Nephron progenitor cell (in vitro differentiated cells): ENCODE measurements at regions not wholly inside any gene's neighbourhood (a gene's known extent, or its start where the extent isn't known, plus 50 kb on each side); places are given as distances from the start of the nearest gene placed in this dataset.

Source experiments
- DNase-seq: peaks from one replicate; pipeline ENCODE4 v3.0.0; 2021
- H3K27ac Mint-ChIP-seq: 2 replicates; pipeline ENCODE4 v1.8.0; 2021; ENCODE audit warnings: mild to moderate bottlenecking, moderate library complexity, mixed read lengths
- H3K27me3 Mint-ChIP-seq: 2 replicates; pipeline ENCODE4 v1.8.0; 2021; ENCODE audit warnings: mild to moderate bottlenecking, low read depth, mixed read lengths; ENCODE audit not compliant: poor library complexity
- H3K36me3 Mint-ChIP-seq: 2 replicates; pipeline ENCODE4 v1.8.0; 2021; ENCODE audit warnings: low read depth, mixed read lengths
- H3K4me1 Mint-ChIP-seq: 2 replicates; pipeline ENCODE4 v1.8.0; 2021; ENCODE audit warnings: mixed read lengths
- H3K4me3 Mint-ChIP-seq: 2 replicates; pipeline ENCODE4 v1.8.0; 2021; ENCODE audit warnings: mild to moderate bottlenecking, moderate library complexity, mixed read lengths
- H3K9me3 Mint-ChIP-seq: 2 replicates; pipeline ENCODE4 v1.8.0; 2021; ENCODE audit warnings: mild to moderate bottlenecking, moderate library complexity, mixed read lengths
- TF ChIP-seq, protein P1 (sequence below): fragments of 200-600 bp; sonication (generic); IDR thresholded peaks from 2 replicates; pipeline ENCODE4 v1.5.0; 2021; ENCODE audit warnings: antibody characterized with exemption

DNA sequence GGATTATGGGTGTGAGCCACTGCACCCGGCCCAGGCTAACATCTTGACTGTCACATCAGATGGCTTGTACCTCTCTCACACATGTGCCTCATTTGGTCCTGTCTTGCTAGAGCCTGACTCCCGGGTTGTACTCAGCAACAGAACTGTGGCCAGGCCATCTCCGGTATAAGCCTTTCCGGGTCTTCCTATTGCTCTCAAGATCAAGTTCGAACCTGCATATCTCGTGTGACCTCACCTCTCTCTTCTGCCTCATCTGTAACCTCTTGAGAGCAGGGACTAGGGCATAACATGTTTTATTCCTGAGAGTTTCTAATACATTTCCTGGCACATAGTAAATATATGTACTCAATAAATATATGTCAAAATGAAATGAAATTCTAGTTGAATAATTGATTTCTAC lies 114.0 kb downstream of the ACAA2 start:
- no peak overlapping the region for H3K4me3 Mint-ChIP-seq
- TF ChIP-seq, protein P1, sequence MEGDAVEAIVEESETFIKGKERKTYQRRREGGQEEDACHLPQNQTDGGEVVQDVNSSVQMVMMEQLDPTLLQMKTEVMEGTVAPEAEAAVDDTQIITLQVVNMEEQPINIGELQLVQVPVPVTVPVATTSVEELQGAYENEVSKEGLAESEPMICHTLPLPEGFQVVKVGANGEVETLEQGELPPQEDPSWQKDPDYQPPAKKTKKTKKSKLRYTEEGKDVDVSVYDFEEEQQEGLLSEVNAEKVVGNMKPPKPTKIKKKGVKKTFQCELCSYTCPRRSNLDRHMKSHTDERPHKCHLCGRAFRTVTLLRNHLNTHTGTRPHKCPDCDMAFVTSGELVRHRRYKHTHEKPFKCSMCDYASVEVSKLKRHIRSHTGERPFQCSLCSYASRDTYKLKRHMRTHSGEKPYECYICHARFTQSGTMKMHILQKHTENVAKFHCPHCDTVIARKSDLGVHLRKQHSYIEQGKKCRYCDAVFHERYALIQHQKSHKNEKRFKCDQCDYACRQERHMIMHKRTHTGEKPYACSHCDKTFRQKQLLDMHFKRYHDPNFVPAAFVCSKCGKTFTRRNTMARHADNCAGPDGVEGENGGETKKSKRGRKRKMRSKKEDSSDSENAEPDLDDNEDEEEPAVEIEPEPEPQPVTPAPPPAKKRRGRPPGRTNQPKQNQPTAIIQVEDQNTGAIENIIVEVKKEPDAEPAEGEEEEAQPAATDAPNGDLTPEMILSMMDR = no peak
- H3K27me3 Mint-ChIP-seq = peaks cover 3% of the 10 kb centered on the region
- H3K27ac Mint-ChIP-seq = peak overlapping the region; percentile 58
- no peaks in the 10 kb centered on the region for H3K9me3 Mint-ChIP-seq
- H3K4me1 Mint-ChIP-seq = peaks cover 67% of the 10 kb centered on the region
- no peaks in the 10 kb centered on the region for H3K36me3 Mint-ChIP-seq
- DNase-seq = no peak

DNA sequence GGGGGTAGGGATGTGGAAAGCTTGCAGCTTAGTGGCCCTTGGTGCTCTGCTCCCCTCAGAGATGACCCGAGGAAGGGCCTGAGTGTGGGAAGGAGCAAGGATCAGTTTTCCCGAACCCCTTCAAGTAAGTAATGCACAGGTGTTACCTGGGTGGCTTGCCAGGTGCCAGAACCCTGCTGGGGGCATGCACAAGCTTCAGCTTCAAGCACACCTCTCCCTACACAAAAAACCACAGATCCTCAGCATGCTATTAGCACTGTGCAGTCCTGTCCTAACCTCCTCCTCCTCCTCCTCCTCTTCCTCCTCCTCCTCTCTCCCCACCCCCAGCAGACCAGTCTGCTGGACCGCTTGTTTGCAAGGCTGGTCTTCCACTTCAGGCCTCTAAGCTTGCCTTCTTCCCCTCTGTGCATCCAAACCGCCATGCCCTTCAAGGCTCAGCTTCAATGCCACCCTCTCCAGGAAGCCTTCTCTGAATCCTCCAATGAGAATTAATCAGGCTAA lies 114.8 kb downstream of the ACAA2 start:
- TF ChIP-seq, protein P1 = no peak
- Mint-ChIP-seq H3K9me3 (no peaks in the 10 kb centered on the region), H3K27ac (peak overlapping the region; percentile 91), H3K36me3 (no peaks in the 10 kb centered on the region), H3K27me3 (peaks cover 3% of the 10 kb centered on the region), H3K4me1 (peaks cover 67% of the 10 kb centered on the region), H3K4me3 (peak overlapping the region; percentile 44)
- no peak for DNase-seq

DNA sequence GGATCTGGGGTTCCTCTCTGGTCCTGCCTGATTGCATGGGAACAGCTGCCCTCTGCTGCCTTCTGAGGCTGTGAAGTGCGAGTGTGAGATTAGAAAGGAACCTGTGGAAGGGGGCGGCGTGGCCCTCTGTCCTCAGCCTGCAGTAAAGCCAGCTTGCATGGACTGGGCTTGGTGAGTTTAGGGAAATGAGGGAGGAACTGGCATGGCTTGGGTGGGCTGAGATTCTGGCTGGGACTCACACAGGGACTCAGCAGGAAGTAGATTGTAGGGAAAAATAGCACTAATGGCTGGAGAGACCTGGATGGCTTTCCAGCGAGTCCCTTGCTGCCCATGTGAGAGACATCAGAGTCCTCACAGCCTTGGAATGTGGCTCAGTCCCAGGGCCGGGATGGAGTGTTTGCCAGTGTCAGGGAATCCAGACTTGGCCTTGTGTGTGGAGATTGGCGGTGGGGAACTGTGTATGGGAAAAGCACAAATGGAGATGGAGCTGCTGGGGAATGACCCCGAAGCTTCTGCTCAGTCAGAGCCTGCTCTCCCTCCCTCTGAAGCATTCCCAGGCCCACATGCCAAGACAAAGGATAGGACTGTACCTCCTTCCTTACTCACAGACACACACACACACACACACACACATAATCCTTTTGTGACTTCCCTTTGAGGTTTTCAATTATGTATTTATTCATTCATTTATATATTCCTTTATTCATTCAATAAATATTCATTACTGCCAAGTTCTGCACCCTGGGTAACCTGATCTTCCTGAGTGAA lies 115.4 kb downstream of the ACAA2 start:
- DNase-seq = peak; percentile 23
- peak overlapping the region; percentile 95 for H3K27ac Mint-ChIP-seq

DNA sequence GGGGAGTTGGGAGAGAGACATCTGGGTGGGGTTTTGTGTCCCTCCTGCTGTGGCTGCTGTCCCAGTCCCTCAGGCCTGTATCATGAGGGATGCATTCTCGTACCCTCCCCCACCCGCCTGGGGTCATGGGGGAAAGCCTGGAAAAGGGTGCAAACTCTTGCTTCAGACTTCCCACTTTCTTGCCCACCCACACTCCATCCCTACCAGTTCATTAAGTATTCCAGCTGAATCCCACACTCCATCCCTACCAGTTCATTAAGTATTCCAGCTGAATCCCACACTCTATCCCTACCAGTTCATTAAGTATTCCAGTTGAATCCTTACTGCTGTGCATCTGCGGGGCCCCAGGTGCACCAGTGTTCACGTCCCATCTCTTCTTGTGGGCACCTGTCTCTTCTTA lies 116.3 kb downstream of the ACAA2 start:
- H3K9me3 Mint-ChIP-seq = no peaks in the 10 kb centered on the region
- no peak for DNase-seq
- peaks cover 77% of the 10 kb centered on the region for H3K4me1 Mint-ChIP-seq
- TF ChIP-seq, protein P1 = no peak
- no peaks in the 10 kb centered on the region for H3K36me3 Mint-ChIP-seq
- H3K27me3 Mint-ChIP-seq = peaks cover 3% of the 10 kb centered on the region
- no peak overlapping the region for H3K4me3 Mint-ChIP-seq
- no peak overlapping the region for H3K27ac Mint-ChIP-seq

More for the DNA sequence above, 115.4 kb downstream of the ACAA2 start:
- Mint-ChIP-seq H3K27me3 (peaks cover 3% of the 10 kb centered on the region), H3K36me3 (no peaks in the 10 kb centered on the region), H3K4me3 (no peak overlapping the region), H3K4me1 (peaks cover 71% of the 10 kb centered on the region), H3K9me3 (no peaks in the 10 kb centered on the region)
- TF ChIP-seq, protein P1 = no peak

DNA sequence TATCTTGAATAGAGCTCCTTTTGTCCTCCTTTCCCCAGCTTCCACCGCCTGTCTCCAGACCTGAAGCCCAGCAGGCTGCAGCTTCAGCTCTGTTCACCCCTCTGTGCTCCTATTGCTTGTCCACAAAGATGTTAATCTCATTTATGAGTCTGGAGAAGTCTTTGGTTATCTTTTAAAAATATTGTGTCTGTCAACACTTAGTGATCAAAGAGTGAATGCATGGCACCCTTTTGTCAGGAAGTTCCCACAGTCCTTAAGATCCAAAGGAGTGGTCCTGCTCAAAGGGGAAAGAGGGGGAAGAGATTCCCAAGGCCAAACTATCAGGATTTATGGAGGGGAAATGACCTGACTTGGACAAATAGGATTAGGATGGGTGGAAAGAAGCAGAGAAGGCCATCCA lies 118.9 kb downstream of the ACAA2 start:
- Mint-ChIP-seq H3K4me1 (peaks cover 57% of the 10 kb centered on the region), H3K27me3 (peaks cover 3% of the 10 kb centered on the region), H3K4me3 (no peak overlapping the region), H3K36me3 (no peaks in the 10 kb centered on the region), H3K27ac (peak overlapping the region; percentile 73), H3K9me3 (peaks cover 5% of the 10 kb centered on the region)
- no peak for DNase-seq
- TF ChIP-seq, protein P1 = no peak

DNA sequence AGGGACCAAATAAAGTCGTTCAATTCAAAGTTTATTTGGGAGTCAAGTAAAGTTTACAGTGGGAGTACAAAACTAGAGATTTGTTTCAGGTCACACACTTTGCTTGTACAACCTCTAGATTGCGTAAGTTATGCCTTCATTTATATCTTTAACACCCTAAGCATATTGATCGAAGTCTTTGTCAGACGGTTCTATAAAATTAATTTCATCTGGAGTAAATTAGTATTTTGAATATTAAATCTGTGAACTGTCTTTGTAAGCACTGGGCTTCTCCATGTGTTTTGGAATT lies 119.7 kb downstream of the ACAA2 start:
- H3K4me1 Mint-ChIP-seq = peaks cover 50% of the 10 kb centered on the region
- H3K36me3 Mint-ChIP-seq = no peaks in the 10 kb centered on the region
- no peak for DNase-seq
- H3K27me3 Mint-ChIP-seq = peaks cover 3% of the 10 kb centered on the region
- TF ChIP-seq, protein P1 = no peak
- H3K27ac Mint-ChIP-seq = peak overlapping the region; percentile 33
- peaks cover 11% of the 10 kb centered on the region for H3K9me3 Mint-ChIP-seq
- no peak overlapping the region for H3K4me3 Mint-ChIP-seq
